ENCODE measurements at regions not wholly inside any gene's neighbourhood (a gene's known extent, or its start where the extent isn't known, plus 50 kb on each side); places are given as distances from the start of the nearest gene placed in this dataset.
A peak's percentile ranks its signal among the peaks of the same experiment; 100 is the strongest.

GRCh38 chr10:113414543-113414942, 138.3 kb upstream of the HABP2 start:
- H3K4me1 ChIP-seq, result no peaks in the 10 kb centered on the region
- H3K27ac ChIP-seq, result no peak overlapping the region
- no peaks in the 10 kb centered on the region for H3K27me3 ChIP-seq
- DNase-seq (no peak), ATAC-seq (no peak)
- no peaks in the 10 kb centered on the region for H3K36me3 ChIP-seq (replicated peaks in 1 of 2; ENCODE audit: insufficient read depth in 1 of 2, low read depth in 2 of 2)
- intact Hi-C loops (cut with DNase I), result no loop called here
- H3K9me3 ChIP-seq, result peaks cover 0 to under 1% (median 0%) of the 10 kb centered on the region in 3 donors
- no peak overlapping the region for H3K4me3 ChIP-seq
- TF ChIP-seq CTCF (IDR thresholded peaks at IDR 0.05), result no peak
- TF ChIP-seq POLR2A (IDR thresholded peaks at IDR 0.05), result no peak

- no peaks in the 10 kb centered on the region for H3K27me3 ChIP-seq
- H3K9me3 ChIP-seq, result peaks cover 0 to 8% (median 0%) of the 10 kb centered on the region in 3 donors
- peak; percentile 47 for ATAC-seq
- H3K4me1 ChIP-seq, result no peaks in the 10 kb centered on the region
- peak in 1 of 4 donors; percentile 24 for DNase-seq
- intact Hi-C loops (cut with DNase I), result no loop called here
- no peak for TF ChIP-seq POLR2A (IDR thresholded peaks at IDR 0.05)
- no peak for TF ChIP-seq CTCF (IDR thresholded peaks at IDR 0.05)
- WGBS, 2 donors, result 51 to 57% methylated on average over 3 of the region's 3 CpGs
- no peak overlapping the region for H3K4me3 ChIP-seq
- no peak overlapping the region for H3K27ac ChIP-seq
- no peaks in the 10 kb centered on the region for H3K36me3 ChIP-seq (replicated peaks in 1 of 2; ENCODE audit: insufficient read depth in 1 of 2, low read depth in 2 of 2)
Observed at GRCh38 chr10:113415246-113415645, 137.6 kb upstream of the HABP2 start.

- Histone ChIP-seq H3K27ac (no peak overlapping the region), H3K27me3 (no peaks in the 10 kb centered on the region), H3K4me1 (peaks cover 8% of the 10 kb centered on the region), H3K9me3 (peaks cover 0 to 12% (median 0%) of the 10 kb centered on the region in 3 donors), H3K36me3 (replicated peaks in 1 of 2; ENCODE audit: insufficient read depth in 1 of 2, low read depth in 2 of 2) (no peaks in the 10 kb centered on the region), H3K4me3 (no peak overlapping the region)
- whole genome bisulfite sequencing, 2 donors, result 44 to 83% methylated on average over 2 of the region's 2 CpGs
- intact Hi-C loops (cut with DNase I), result no loop called here
- TF ChIP-seq CTCF (IDR thresholded peaks at IDR 0.05) (no peak), POLR2A (IDR thresholded peaks at IDR 0.05) (no peak)
- ATAC-seq (no peak), DNase-seq (no peak)
Observed at GRCh38 chr10:113420057-113420732, 132.7 kb upstream of the HABP2 start.

- no peaks in the 10 kb centered on the region for H3K36me3 ChIP-seq (replicated peaks in 1 of 2; ENCODE audit: insufficient read depth in 1 of 2, low read depth in 2 of 2)
- TF ChIP-seq CTCF (IDR thresholded peaks at IDR 0.05), result no peak
- TF ChIP-seq POLR2A (IDR thresholded peaks at IDR 0.05), result no peak
- DNase-seq, result no peak
- intact Hi-C loops (cut with DNase I), result no loop called here
- H3K27me3 ChIP-seq, result no peaks in the 10 kb centered on the region
- no peak overlapping the region for H3K27ac ChIP-seq
- H3K9me3 ChIP-seq, result peaks cover 0 to 12% (median 0%) of the 10 kb centered on the region in 3 donors
- no peak for ATAC-seq
- no peak overlapping the region for H3K4me3 ChIP-seq
- 87 to 92% methylated on average over 9 of the region's 9 CpGs for WGBS, 2 donors
- peaks cover 16% of the 10 kb centered on the region for H3K4me1 ChIP-seq
Observed at GRCh38 chr10:113420733-113421675, 131.8 kb upstream of the HABP2 start.

Data from body of pancreas (tissue), 4 donors.